Neural cell (in vitro differentiated cells): ENCODE measurements at regions not wholly inside any gene's neighbourhood (a gene's known extent, or its start where the extent isn't known, plus 50 kb on each side); places are given as distances from the start of the nearest gene placed in this dataset.

Experiments used
- H2AFZ ChIP-seq: fragments of 200-600, 300-800 bp; sonication (generic), shearing (Covaris generic); 2 replicates; pipeline ENCODE4 v1.6.0; 2014; ENCODE audit warnings: low read depth, mild to moderate bottlenecking, antibody characterized with exemption, low read length, moderate library complexity
- H3F3A ChIP-seq: fragments of 200-600 bp; shearing (Covaris generic); 2 replicates; pipeline ENCODE4 v1.6.1; 2016; ENCODE audit warnings: mild to moderate bottlenecking, moderate library complexity, mixed read lengths, antibody characterized with exemption, low read length; ENCODE audit not compliant: insufficient read depth, poor library complexity, severe bottlenecking
- H3K27ac ChIP-seq: fragments of 200-600, 300-800 bp; sonication (generic), shearing (Covaris generic); 2 replicates; pipeline ENCODE4 v1.5.1; 2014; ENCODE audit warnings: mild to moderate bottlenecking, low read length, moderate library complexity
- H3K27me3 ChIP-seq: fragments of 300-800, 200-600 bp; sonication (generic), shearing (Covaris generic); 2 replicates; pipeline ENCODE4 v1.6.0; 2014; ENCODE audit warnings: mild to moderate bottlenecking, low read depth, low read length, moderate library complexity; ENCODE audit not compliant: insufficient read depth
- H3K36me3 ChIP-seq: fragments of 300-800, 200-600 bp; sonication (generic), shearing (Covaris generic); 2 replicates; pipeline ENCODE4 v1.5.1; 2014; ENCODE audit warnings: mild to moderate bottlenecking, antibody characterized with exemption, low read length, moderate library complexity; ENCODE audit not compliant: insufficient read depth
- H3K4me2 ChIP-seq: fragments of 300-800, 200-600 bp; sonication (generic), shearing (Covaris generic); 2 replicates; pipeline ENCODE4 v1.6.0; 2014; ENCODE audit warnings: mild to moderate bottlenecking, low read length
- H3K4me3 ChIP-seq: fragments of 300-800, 200-600 bp; sonication (generic), shearing (Covaris generic); 2 replicates; pipeline ENCODE4 v1.5.1; 2014; ENCODE audit warnings: mild to moderate bottlenecking, low read length, moderate library complexity
- H3K79me2 ChIP-seq: fragments of 200-600 bp; shearing (Covaris generic); replicated peaks from 2 replicates; pipeline ENCODE4 v1.6.0; 2014; ENCODE audit warnings: mild to moderate bottlenecking, low read length, moderate library complexity; ENCODE audit not compliant: insufficient read depth
- H3K9ac ChIP-seq: fragments of 300-800, 200-600 bp; sonication (generic), shearing (Covaris generic); 2 replicates; pipeline ENCODE4 v1.6.1; 2016; ENCODE audit warnings: mild to moderate bottlenecking, low read length, mixed read lengths
- H3K9me2 ChIP-seq: fragments of 200-600 bp; shearing (Covaris generic); 2 replicates; pipeline ENCODE4 v1.6.1; 2016; ENCODE audit warnings: mild to moderate bottlenecking, low read length, mixed read lengths; ENCODE audit not compliant: insufficient read depth
- H3K9me3 ChIP-seq: fragments of 200-600, 300-800 bp; sonication (generic), shearing (Covaris generic); 2 replicates; pipeline ENCODE4 v1.6.1; 2016; ENCODE audit warnings: mild to moderate bottlenecking, mixed run types, low read length, moderate library complexity, mixed read lengths
- H4K20me1 ChIP-seq: fragments of 200-600 bp; shearing (Covaris generic); 2 replicates; pipeline ENCODE4 v1.6.1; 2016; ENCODE audit warnings: mild to moderate bottlenecking, mixed run types; ENCODE audit not compliant: insufficient read depth
- EP300 ChIP-seq: fragments of 450-650 bp; conservative IDR thresholded peaks from 2 replicates; pipeline ENCODE4 v1.6.1; 2014; ENCODE audit warnings: antibody characterized with exemption, mild to moderate bottlenecking, moderate library complexity; ENCODE audit not compliant: poor library complexity, severe bottlenecking
- EZH2 ChIP-seq: fragments of 200-600, 300-800 bp; shearing (Covaris generic), sonication (generic); IDR thresholded peaks from 2 replicates; pipeline ENCODE4 v1.6.1; 2014; ENCODE audit warnings: antibody characterized with exemption, low read length, borderline replicate concordance, mild to moderate bottlenecking; ENCODE audit not compliant: insufficient read depth, poor library complexity, severe bottlenecking
- MXI1 ChIP-seq: fragments of 450-650 bp; conservative IDR thresholded peaks from 2 replicates; pipeline ENCODE4 v1.6.1; 2014; ENCODE audit warnings: antibody characterized with exemption, mild to moderate bottlenecking; ENCODE audit not compliant: poor library complexity, severe bottlenecking
- POLR2AphosphoS5 ChIP-seq: IDR thresholded peaks from 2 replicates; pipeline ENCODE4 v1.6.1; 2012
- RAD21 ChIP-seq: fragments of 450-650 bp; conservative IDR thresholded peaks from 2 replicates; pipeline ENCODE4 v1.6.1; 2014; ENCODE audit warnings: antibody characterized with exemption, mild to moderate bottlenecking, moderate library complexity
- SMC3 ChIP-seq: fragments of 450-650 bp; conservative IDR thresholded peaks from 2 replicates; pipeline ENCODE4 v1.6.1; 2014; ENCODE audit warnings: antibody characterized with exemption, mild to moderate bottlenecking, moderate library complexity; ENCODE audit not compliant: poor library complexity
- TAF1 ChIP-seq: IDR thresholded peaks from 2 replicates; pipeline ENCODE4 v1.6.1; 2012; ENCODE audit warnings: low read depth
- TF ChIP-seq, protein P1 (sequence below): IDR thresholded peaks from 2 replicates; pipeline ENCODE4 v1.6.1; 2012; ENCODE audit warnings: borderline replicate concordance
- TF ChIP-seq, protein P2 (sequence below): fragments of 450-650 bp; IDR thresholded peaks from 2 replicates; pipeline ENCODE4 v1.5.1; 2014; ENCODE audit warnings: antibody characterized with exemption, mild to moderate bottlenecking, moderate library complexity; ENCODE audit not compliant: poor library complexity, severe bottlenecking

DNA sequence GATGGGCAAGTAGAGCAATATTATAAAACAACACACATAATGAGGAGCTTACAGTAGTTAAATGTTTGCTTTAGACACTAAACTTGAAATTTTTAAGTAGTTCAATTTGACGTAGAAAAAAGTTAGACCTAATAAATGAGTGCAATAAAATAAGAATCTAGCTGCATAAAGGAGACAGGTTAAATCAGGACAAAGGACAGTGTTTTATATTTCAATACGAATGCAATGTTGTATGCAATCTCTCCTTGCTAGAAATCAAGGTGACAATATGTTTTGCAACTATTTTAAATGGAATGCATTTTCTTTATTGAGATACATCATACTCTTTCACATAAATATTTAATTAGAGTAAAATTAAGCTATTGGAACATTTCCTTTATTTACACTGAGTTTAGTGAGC is 267.9 kb downstream of the CASP12 start:
- Histone ChIP-seq H3F3A (no peaks in the 10 kb centered on the region), H3K9ac (no peak overlapping the region)
- TF ChIP-seq, protein P1, sequence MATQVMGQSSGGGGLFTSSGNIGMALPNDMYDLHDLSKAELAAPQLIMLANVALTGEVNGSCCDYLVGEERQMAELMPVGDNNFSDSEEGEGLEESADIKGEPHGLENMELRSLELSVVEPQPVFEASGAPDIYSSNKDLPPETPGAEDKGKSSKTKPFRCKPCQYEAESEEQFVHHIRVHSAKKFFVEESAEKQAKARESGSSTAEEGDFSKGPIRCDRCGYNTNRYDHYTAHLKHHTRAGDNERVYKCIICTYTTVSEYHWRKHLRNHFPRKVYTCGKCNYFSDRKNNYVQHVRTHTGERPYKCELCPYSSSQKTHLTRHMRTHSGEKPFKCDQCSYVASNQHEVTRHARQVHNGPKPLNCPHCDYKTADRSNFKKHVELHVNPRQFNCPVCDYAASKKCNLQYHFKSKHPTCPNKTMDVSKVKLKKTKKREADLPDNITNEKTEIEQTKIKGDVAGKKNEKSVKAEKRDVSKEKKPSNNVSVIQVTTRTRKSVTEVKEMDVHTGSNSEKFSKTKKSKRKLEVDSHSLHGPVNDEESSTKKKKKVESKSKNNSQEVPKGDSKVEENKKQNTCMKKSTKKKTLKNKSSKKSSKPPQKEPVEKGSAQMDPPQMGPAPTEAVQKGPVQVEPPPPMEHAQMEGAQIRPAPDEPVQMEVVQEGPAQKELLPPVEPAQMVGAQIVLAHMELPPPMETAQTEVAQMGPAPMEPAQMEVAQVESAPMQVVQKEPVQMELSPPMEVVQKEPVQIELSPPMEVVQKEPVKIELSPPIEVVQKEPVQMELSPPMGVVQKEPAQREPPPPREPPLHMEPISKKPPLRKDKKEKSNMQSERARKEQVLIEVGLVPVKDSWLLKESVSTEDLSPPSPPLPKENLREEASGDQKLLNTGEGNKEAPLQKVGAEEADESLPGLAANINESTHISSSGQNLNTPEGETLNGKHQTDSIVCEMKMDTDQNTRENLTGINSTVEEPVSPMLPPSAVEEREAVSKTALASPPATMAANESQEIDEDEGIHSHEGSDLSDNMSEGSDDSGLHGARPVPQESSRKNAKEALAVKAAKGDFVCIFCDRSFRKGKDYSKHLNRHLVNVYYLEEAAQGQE, result no peak
- TF ChIP-seq RAD21, result no peak
- TF ChIP-seq MXI1, result no peak
- TF ChIP-seq EZH2, result no peak
- TF ChIP-seq TAF1, result no peak
- TF ChIP-seq EP300, result no peak
- TF ChIP-seq SMC3, result no peak
- TF ChIP-seq, protein P2, sequence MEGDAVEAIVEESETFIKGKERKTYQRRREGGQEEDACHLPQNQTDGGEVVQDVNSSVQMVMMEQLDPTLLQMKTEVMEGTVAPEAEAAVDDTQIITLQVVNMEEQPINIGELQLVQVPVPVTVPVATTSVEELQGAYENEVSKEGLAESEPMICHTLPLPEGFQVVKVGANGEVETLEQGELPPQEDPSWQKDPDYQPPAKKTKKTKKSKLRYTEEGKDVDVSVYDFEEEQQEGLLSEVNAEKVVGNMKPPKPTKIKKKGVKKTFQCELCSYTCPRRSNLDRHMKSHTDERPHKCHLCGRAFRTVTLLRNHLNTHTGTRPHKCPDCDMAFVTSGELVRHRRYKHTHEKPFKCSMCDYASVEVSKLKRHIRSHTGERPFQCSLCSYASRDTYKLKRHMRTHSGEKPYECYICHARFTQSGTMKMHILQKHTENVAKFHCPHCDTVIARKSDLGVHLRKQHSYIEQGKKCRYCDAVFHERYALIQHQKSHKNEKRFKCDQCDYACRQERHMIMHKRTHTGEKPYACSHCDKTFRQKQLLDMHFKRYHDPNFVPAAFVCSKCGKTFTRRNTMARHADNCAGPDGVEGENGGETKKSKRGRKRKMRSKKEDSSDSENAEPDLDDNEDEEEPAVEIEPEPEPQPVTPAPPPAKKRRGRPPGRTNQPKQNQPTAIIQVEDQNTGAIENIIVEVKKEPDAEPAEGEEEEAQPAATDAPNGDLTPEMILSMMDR, result no peak
- TF ChIP-seq POLR2AphosphoS5, result no peak

DNA sequence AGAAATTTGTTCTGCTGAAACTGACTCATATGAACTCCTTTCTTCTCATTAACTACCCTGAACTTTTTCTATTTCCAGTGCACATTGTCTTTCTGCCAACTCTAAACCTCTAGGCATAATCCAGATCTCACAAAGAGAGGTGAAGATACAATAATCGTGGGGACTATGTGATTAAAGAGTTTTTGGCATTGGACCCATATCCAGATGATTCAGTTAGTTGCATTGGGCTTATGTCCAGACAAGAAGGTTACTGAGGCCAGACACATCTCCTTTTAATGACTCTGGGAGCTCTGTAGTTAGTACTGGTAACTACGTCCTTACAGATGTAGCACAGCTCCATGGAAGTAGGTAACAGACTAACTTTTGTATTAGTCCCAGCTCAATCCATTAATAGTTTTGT is 273.0 kb downstream of the CASP12 start:
- Histone ChIP-seq H3K4me3 (no peak overlapping the region), H3F3A (no peaks in the 10 kb centered on the region), H3K36me3 (no peaks in the 10 kb centered on the region), H3K9me3 (no peaks in the 10 kb centered on the region), H3K79me2 (no peaks in the 10 kb centered on the region), H3K9me2 (no peaks in the 10 kb centered on the region), H4K20me1 (no peaks in the 10 kb centered on the region), H2AFZ (no peak overlapping the region), H3K27ac (no peak overlapping the region), H3K27me3 (no peaks in the 10 kb centered on the region), H3K4me2 (no peak overlapping the region), H3K9ac (no peak overlapping the region)
- TF ChIP-seq, protein P1, result no peak
- TF ChIP-seq SMC3, result no peak
- no peak for TF ChIP-seq RAD21
- TF ChIP-seq POLR2AphosphoS5, result no peak
- TF ChIP-seq EP300, result no peak
- TF ChIP-seq EZH2, result no peak
- TF ChIP-seq TAF1, result no peak
- TF ChIP-seq MXI1, result no peak
- TF ChIP-seq, protein P2, result no peak

More for the DNA sequence above, 267.9 kb downstream of the CASP12 start:
- no peak overlapping the region for H3K4me2 ChIP-seq
- H2AFZ ChIP-seq, result no peak overlapping the region
- H3K79me2 ChIP-seq, result no peaks in the 10 kb centered on the region
- H3K27me3 ChIP-seq, result no peaks in the 10 kb centered on the region
- no peaks in the 10 kb centered on the region for H3K9me2 ChIP-seq
- H3K36me3 ChIP-seq, result no peaks in the 10 kb centered on the region
- H3K27ac ChIP-seq, result no peak overlapping the region
- no peak overlapping the region for H3K4me3 ChIP-seq
- H3K9me3 ChIP-seq, result no peaks in the 10 kb centered on the region
- H4K20me1 ChIP-seq, result no peaks in the 10 kb centered on the region
